ENCODE measurements at regions not wholly inside any gene's neighbourhood (a gene's known extent, or its start where the extent isn't known, plus 50 kb on each side); places are given as distances from the start of the nearest gene placed in this dataset.
A peak's percentile ranks its signal among the peaks of the same experiment; 100 is the strongest.
"Not testable (repeated sequence)": the region's sequence is repeated elsewhere in the genome, so short reads cannot be mapped to it uniquely, and the experiment has no call there.

DNA sequence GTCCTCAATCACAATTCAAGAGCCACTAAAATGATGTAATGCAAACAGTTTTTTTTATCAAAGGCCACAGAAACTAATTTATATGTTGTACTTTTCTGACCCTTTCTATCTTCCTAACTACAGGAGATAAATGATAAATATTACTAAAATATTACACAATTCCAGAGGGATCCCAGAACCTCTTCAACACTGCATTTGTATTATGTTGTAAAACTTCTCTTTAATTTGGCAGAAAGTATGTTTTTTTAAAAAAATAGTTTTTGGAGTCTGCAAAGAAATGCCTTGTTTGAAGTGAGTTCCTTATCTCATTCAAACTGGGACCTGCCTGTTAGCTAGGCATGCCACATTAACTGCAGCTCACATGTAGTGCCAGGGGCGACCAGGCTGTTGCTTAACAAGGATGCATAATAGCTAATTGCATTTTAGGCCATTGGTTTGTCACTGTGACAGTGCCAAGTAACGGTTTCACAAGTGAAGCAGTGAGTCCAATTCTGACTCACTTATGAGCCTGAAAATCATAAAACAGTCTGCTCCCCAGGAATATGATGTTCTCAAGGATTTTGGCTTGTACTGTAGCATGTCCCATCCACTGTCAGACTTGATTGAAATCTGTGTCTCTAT lies 266.9 kb downstream of the KTN1 start:
- peak; percentile 9 for DNase-seq (ENCODE audit: low spot score)
- FAIRE-seq, result no peak

DNA sequence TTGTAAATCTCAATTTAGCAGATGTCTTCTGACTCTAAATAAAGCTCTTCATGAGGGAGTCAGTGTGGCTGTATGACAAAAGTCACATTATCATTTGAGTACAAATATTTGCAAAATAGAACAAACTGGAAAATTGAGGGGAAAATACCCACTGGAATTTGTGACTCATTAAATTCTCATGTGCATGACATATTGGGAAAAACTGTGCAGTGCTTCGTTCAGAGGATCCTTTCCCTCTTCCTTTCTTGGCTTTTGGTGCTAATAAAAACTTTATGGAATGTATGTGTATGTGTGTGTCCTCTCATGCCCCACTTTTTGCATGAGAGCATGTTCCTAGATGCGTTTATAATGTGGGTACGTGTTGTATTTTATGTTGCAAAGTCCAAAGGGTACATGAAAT lies 267.8 kb downstream of the KTN1 start:
- no peak for FAIRE-seq
- DNase-seq (ENCODE audit: low spot score), result peak; percentile 20

DNA sequence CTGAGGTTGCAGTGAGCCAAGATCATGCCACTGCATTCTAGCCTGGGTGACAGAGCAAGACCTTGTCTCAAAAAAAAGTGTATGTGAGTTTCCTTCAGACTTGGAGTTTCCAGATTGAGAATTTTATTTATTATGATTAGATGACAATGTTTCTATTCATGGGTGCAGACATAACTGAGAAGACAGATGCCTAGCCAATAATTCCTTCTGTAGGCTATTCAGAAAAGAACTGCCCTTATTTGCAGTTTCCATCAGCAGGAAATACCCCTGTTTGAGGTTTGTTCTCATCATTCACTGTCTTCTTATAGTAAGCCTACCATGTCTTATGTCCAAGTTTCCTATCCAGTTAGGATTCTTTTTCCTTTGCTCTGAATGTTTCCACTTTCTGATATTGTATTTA lies 269.0 kb downstream of the KTN1 start:
- no peak for FAIRE-seq

DNA sequence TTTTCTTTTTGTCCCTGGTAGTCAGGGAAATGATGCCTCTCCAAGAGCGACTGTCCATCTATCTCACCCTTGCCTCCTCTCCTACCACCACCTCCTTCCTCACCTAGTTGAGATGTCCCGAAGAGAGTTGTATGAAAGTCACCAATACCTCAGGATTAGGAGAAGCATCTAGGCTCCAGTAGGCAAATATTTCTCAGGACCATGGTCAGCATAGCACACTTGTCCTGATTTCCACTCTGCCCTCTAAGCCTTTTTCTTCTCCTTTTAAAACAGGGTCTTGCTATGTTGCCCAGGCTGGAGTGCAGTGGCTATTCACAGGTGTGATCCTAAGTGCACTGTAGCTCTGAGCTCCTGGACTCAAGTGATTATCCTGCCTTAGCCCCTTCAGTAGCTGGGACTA lies 268.4 kb upstream of the PELI2 start:
- FAIRE-seq (no peak), DNase-seq (ENCODE audit: low spot score) (no peak)

More for the DNA sequence above, 269.0 kb downstream of the KTN1 start:
- DNase-seq (ENCODE audit: low spot score), result no peak

- FAIRE-seq, result no peak
- DNase-seq (ENCODE audit: low spot score), result no peak
These were observed 267.4 kb upstream of the PELI2 start for GRCh38 chr14:55850825-55851241.

DNA sequence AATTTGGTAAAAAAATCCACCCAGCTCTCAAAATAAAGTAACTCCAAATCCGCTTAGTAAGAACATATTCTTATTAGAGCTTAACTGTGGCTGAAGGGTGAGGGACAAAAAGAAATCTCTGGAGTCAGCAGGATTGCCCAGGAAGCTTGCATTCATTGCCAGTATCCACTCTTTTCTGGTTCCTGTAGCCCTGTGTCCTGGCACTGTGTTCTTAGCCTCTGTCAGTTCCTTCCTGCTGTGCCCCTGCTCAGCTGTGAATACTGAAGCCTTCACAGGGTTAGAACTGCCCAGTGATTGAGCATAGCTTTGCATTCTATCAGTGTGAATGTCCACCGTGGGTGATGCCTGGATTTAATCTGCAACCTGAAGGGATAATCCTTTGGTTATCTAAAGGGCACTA lies 266.9 kb upstream of the PELI2 start:
- DNase-seq (ENCODE audit: low spot score) (no peak), FAIRE-seq (no peak)

GRCh38 chr14:55851961-55852360 lies 266.2 kb upstream of the PELI2 start:
- FAIRE-seq (no peak), DNase-seq (ENCODE audit: low spot score) (no peak)

DNA sequence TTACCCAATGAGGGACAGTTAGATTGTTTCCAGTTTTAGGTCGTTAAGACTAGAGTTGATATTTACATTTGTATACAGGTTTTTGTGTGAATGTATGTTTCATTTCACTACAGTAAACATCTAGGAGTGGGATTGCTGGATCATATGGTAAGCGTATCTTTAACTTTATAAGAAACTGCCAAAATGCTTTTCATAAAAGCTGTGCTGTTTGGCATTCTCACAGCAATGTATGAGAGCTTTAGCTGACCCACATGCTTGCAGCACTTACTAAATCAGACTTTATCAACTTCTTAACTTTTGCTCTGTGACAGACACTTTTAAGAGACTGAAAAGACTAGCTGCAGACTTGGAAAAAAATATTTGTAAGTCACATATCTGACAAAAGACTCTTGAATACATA lies 262.5 kb upstream of the PELI2 start:
- no peak for FAIRE-seq
- DNase-seq (ENCODE audit: low spot score), result no peak

GRCh38 chr14:55858604-55859003 lies 259.6 kb upstream of the PELI2 start:
- FAIRE-seq, result no peak
- no peak for DNase-seq (ENCODE audit: low spot score)

GRCh38 chr14:55861561-55861960 lies 256.6 kb upstream of the PELI2 start:
- DNase-seq (ENCODE audit: low spot score); FAIRE-seq: not testable (repeated sequence)

- no peak for DNase-seq (ENCODE audit: low spot score)
- no peak for FAIRE-seq
These were observed 253.1 kb upstream of the PELI2 start for GRCh38 chr14:55864890-55865655.

GRCh38 chr14:55867311-55867710 lies 250.9 kb upstream of the PELI2 start:
- DNase-seq (ENCODE audit: low spot score) (no peak), FAIRE-seq (no peak)

- FAIRE-seq (no peak), DNase-seq (ENCODE audit: low spot score) (no peak)
These were observed 250.5 kb upstream of the PELI2 start for GRCh38 chr14:55867719-55868118.

DNA sequence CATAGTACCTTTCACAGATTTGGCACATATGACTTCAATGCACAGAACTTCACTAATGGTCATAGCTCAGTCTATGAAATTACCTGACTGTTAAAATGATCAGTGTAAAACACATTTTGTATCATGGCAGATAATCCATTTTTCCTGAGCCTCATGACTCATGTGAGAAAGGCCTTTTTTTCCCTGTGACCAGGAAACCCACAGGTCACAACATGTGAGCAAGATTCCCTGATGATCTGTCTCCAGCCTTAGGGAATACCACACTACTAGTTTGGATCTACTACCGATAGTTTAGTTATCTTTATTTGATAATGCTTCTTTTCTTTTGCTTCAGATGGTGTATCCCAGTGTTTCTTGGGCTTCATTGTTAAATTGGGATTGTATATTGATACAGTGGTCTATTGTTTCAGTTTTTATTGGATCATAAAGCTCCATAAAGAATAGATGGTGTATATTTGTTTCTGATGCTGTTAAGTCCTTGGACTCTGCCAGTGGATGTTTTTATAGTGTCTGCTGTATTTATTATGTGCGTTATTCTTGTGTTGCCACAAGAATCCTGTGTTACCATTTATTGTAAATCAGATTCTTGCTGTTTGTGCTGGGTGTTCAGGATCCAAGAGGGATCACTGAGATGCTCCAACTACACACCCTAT lies 248.7 kb upstream of the PELI2 start:
- DNase-seq (ENCODE audit: low spot score) (no peak), FAIRE-seq (no peak)

GRCh38 chr14:55873169-55873568 lies 245.0 kb upstream of the PELI2 start:
- DNase-seq (ENCODE audit: low spot score) (no peak), FAIRE-seq (no peak)

DNA sequence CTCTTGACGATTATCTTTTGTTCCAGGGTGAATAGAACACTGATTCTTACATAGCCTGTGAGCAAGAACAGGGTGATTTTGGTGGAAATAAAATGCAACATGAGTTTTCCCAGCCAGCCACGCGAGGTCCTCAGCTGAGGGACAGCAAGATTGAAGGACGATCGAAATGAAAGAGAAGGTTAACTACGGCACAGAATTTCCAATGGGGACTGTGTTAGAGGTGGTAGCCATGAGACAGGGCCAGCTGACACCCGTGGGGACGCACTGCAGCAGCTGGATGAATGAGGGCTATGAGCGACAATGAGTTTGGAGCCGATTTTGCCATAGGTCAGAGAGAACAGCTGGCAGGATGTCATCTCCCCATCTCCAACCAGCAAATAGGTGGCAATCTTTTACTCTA lies 243.4 kb upstream of the PELI2 start:
- FAIRE-seq, result no peak
- DNase-seq (ENCODE audit: low spot score), result no peak

- FAIRE-seq (no peak), DNase-seq (ENCODE audit: low spot score) (no peak)
These were observed 240.3 kb upstream of the PELI2 start for GRCh38 chr14:55877942-55878341.

DNA sequence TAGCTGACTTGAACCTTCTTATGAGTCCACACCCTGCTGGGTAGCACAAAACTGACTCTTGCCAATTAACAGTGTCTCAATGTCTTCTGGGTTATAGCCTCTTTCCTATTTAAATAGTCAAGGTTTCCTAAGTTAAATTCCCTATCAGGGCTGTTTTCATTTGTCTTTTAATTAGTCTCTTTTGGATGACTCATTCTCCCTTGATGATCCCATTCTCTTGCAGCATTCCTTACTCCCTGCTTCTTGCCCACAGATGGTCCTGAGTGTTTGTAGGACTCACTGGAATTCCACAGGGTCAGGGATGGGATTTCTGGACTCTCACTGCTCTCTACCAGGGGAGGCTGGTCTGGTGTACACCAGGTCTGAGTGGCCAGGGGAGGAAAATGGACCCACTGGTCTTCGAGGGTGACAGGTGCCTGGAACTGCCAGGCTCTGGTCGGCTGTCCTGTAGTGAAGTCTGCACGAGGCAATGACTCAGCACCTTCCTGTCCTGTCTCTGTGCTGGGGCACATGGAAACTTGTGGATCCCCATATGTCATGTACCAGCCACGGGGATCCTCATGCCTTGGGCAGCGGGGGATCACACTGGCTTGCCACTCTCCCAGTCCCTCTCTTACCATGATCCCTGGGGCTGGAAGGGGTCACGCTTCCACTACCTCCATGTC lies 236.5 kb upstream of the PELI2 start:
- DNase-seq (ENCODE audit: low spot score) (no peak), FAIRE-seq (no peak)

DNA sequence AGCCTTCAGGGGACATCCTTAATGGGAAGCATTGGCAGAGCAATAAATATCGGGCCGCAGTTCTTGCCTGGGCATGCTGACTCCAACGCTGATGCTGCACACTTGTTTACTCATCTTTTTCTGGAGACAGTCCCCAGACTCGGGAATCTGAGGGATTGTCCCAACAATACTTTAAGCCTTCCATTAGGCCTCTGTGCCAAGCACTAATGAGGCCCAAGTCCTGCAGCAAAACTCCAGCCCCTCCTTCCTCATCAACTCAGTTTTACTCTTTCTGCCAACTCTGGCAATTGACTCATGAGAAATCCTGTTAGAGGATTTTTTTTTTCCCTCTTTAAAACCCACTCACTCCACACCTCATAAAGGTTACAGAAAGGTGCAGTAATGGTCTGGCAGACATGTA lies 233.4 kb upstream of the PELI2 start:
- DNase-seq (ENCODE audit: low spot score) (no peak), FAIRE-seq (no peak)

DNA sequence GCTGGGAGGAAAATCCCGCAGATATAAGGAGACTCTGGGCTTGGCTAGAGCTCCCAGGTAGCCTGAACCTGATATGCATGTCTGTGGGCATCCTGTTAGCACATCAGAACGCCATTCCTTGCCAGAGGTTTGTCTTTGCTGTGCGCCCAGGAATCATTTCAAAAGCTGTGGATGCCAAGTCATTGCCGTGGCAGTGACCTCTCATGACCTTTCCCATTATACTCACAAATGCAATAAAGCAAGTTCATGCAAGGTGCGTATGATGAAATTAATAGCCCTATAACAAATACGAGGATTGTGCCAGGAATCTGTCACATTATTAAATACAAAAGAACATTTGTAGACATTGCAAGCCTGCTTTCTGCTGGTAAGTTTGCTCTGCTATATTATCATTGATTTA lies 229.1 kb upstream of the PELI2 start:
- FAIRE-seq (no peak), DNase-seq (ENCODE audit: low spot score) (no peak)

DNA sequence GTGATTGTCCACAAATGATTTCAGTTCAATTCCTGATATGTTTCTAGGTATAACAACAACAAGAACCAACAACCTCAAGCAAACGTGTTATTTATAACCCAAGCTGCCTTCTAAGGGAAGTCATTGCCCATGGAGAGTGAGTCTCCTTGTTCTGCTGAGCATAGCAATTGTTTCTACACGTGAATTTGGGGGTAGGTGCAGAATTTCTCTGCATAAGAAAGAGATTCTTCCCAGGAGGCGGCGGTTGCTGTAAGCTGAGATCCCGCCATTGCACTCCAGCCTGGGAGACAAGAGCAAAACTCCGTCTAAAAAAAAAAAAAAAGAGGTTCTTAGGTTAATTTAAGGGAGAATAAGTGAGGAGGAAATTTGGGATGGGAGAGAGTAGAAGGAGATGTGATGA lies 226.5 kb upstream of the PELI2 start:
- DNase-seq (ENCODE audit: low spot score) (no peak), FAIRE-seq (no peak)

GRCh38 chr14:55892906-55893305 lies 225.3 kb upstream of the PELI2 start:
- FAIRE-seq (no peak), DNase-seq (ENCODE audit: low spot score) (no peak)
